ENCODE measurements at regions not wholly inside any gene's neighbourhood (a gene's known extent, or its start where the extent isn't known, plus 50 kb on each side); places are given as distances from the start of the nearest gene placed in this dataset.

GRCh38 chr11:95435628-95436353 lies 204.8 kb upstream of the SESN3 start:
- no peak for TF ChIP-seq EZH2phosphoT487 (IDR thresholded peaks at IDR 0.05; ENCODE audit: borderline replicate concordance, low read depth)
- TF ChIP-seq, protein P1, sequence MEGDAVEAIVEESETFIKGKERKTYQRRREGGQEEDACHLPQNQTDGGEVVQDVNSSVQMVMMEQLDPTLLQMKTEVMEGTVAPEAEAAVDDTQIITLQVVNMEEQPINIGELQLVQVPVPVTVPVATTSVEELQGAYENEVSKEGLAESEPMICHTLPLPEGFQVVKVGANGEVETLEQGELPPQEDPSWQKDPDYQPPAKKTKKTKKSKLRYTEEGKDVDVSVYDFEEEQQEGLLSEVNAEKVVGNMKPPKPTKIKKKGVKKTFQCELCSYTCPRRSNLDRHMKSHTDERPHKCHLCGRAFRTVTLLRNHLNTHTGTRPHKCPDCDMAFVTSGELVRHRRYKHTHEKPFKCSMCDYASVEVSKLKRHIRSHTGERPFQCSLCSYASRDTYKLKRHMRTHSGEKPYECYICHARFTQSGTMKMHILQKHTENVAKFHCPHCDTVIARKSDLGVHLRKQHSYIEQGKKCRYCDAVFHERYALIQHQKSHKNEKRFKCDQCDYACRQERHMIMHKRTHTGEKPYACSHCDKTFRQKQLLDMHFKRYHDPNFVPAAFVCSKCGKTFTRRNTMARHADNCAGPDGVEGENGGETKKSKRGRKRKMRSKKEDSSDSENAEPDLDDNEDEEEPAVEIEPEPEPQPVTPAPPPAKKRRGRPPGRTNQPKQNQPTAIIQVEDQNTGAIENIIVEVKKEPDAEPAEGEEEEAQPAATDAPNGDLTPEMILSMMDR (IDR thresholded peaks at IDR 0.05): no peak
- no peak for TF ChIP-seq EP300 (IDR thresholded peaks at IDR 0.05; ENCODE audit: borderline replicate concordance in 1 of 2, low read depth in 1 of 2, low read length in 1 of 2)
- TF ChIP-seq USF2 (IDR thresholded peaks at IDR 0.05; ENCODE audit: borderline replicate concordance, low read depth, low read length): no peak
- no peak for TF ChIP-seq NFIC (IDR thresholded peaks at IDR 0.05; ENCODE audit: borderline replicate concordance)
- no peak for TF ChIP-seq GATA2 (CRISPR knock-in tag; IDR thresholded peaks at IDR 0.05)
- no peak for TF ChIP-seq SMC3 (IDR thresholded peaks at IDR 0.05; ENCODE audit: low read depth, low read length)
- TF ChIP-seq POLR2AphosphoS5 (IDR thresholded peaks at IDR 0.05; ENCODE audit: low read depth, low read length): no peak
